Vagina (tissue), 2 donors: ENCODE measurements at regions not wholly inside any gene's neighbourhood (a gene's known extent, or its start where the extent isn't known, plus 50 kb on each side); places are given as distances from the start of the nearest gene placed in this dataset.

Experiments
- DNase-seq, 2 donors: peaks; one replicate each; pipeline ENCODE4 v3.0.0-alpha.2; 2017; ENCODE audit errors: extremely low spot score in 2 of 2
- H3K27ac ChIP-seq: fragments of 200-600 bp; sonication (generic); one replicate; pipeline ENCODE4 v1.5.1; 2019
- H3K27me3 ChIP-seq: fragments of 200-600 bp; sonication (generic); one replicate; pipeline ENCODE4 v1.5.1; 2019
- H3K36me3 ChIP-seq, 2 donors: fragments of 200-600 bp; sonication (generic); one replicate each; pipeline ENCODE4 v1.5.1; 2017 to 2019
- H3K4me1 ChIP-seq: fragments of 200-600 bp; sonication (generic); one replicate; pipeline ENCODE4 v1.5.1; 2019
- H3K4me3 ChIP-seq, 2 donors: fragments of 200-600 bp; sonication (generic); 1 replicate in 1 of 2; 2 replicates in 1 of 2; pipeline ENCODE4 v1.5.1; 2016 to 2019
- H3K9me3 ChIP-seq: fragments of 200-600 bp; sonication (generic); one replicate; pipeline ENCODE4 v1.5.1; 2019
- CTCF ChIP-seq, 3 experiments: fragments of 450-650 bp in 2 of 3; fragments of 200-600 bp in 1 of 3; sonication (generic) in 1 of 3; IDR thresholded peaks; one replicate each; pipeline ENCODE4 v1.5.1; 2017 to 2019; ENCODE audit warnings: antibody characterized with exemption in 3 of 3, mild to moderate bottlenecking in 2 of 3, moderate library complexity in 2 of 3
- POLR2A ChIP-seq, 2 donors: fragments of 450-650 bp; IDR thresholded peaks; one replicate each; pipeline ENCODE4 v1.6.1; 2017; ENCODE audit warnings: antibody characterized with exemption in 2 of 2, mild to moderate bottlenecking in 2 of 2, moderate library complexity in 2 of 2
- POLR2AphosphoS5 ChIP-seq, 2 donors: sonication (generic); formaldehyde crosslinking; IDR thresholded peaks; one replicate each; pipeline ENCODE4 v1.9.0; 2017; ENCODE audit warnings: antibody characterized with exemption in 2 of 2, mild to moderate bottlenecking in 2 of 2, low read depth in 1 of 2; ENCODE audit not compliant: insufficient read depth in 1 of 2
- intact Hi-C: fragments of 100-400 bp; cut with DNase I; formaldehyde crosslinking; loops from one replicate; pipeline ENCODE4 v1.15.1; 2023

- H3K27ac ChIP-seq, result no peak overlapping the region
Observed at GRCh38 chr5:109486200-109486804, 76.5 kb upstream of the PJA2 start.

GRCh38 chr5:109485030-109485429 lies 75.3 kb upstream of the PJA2 start:
- H3K27me3 ChIP-seq, result no peaks in the 10 kb centered on the region
- no peak for DNase-seq
- H3K36me3 ChIP-seq, result no peaks in the 10 kb centered on the region
- intact Hi-C loops, result no loop called here
- H3K4me1 ChIP-seq, result peaks cover 5% of the 10 kb centered on the region
- H3K9me3 ChIP-seq, result no peaks in the 10 kb centered on the region
- no peak overlapping the region for H3K4me3 ChIP-seq
- TF ChIP-seq POLR2AphosphoS5 (IDR thresholded peaks at IDR 0.05; ENCODE audit: insufficient read depth in 1 of 2, low read depth in 1 of 2) (no peak), CTCF (IDR thresholded peaks at IDR 0.05) (no peak), POLR2A (IDR thresholded peaks at IDR 0.05) (no peak)
- H3K27ac ChIP-seq, result no peak overlapping the region

More at GRCh38 chr5:109486200-109486804, 76.5 kb upstream of the PJA2 start:
- no peak overlapping the region for H3K4me3 ChIP-seq
- DNase-seq, result no peak
- peaks cover 5% of the 10 kb centered on the region for H3K4me1 ChIP-seq
- H3K27me3 ChIP-seq, result no peaks in the 10 kb centered on the region
- TF ChIP-seq CTCF (IDR thresholded peaks at IDR 0.05), result no peak
- TF ChIP-seq POLR2A (IDR thresholded peaks at IDR 0.05), result no peak
- no peak for TF ChIP-seq POLR2AphosphoS5 (IDR thresholded peaks at IDR 0.05; ENCODE audit: insufficient read depth in 1 of 2, low read depth in 1 of 2)
- intact Hi-C loops, result no loop called here
- no peaks in the 10 kb centered on the region for H3K36me3 ChIP-seq
- H3K9me3 ChIP-seq, result no peaks in the 10 kb centered on the region

- Histone ChIP-seq H3K27ac (no peak overlapping the region), H3K9me3 (no peaks in the 10 kb centered on the region), H3K27me3 (no peaks in the 10 kb centered on the region), H3K4me3 (no peak overlapping the region), H3K36me3 (no peaks in the 10 kb centered on the region), H3K4me1 (peaks cover 5% of the 10 kb centered on the region)
- TF ChIP-seq CTCF (IDR thresholded peaks at IDR 0.05) (no peak), POLR2A (IDR thresholded peaks at IDR 0.05) (no peak), POLR2AphosphoS5 (IDR thresholded peaks at IDR 0.05; ENCODE audit: insufficient read depth in 1 of 2, low read depth in 1 of 2) (no peak)
- intact Hi-C loops, result no loop called here
- no peak for DNase-seq
Observed at GRCh38 chr5:109484597-109484996, 74.8 kb upstream of the PJA2 start.

GRCh38 chr5:109483395-109483971 lies 73.7 kb upstream of the PJA2 start:
- Histone ChIP-seq H3K4me1 (peaks cover 5% of the 10 kb centered on the region), H3K9me3 (no peaks in the 10 kb centered on the region), H3K27me3 (no peaks in the 10 kb centered on the region), H3K36me3 (no peaks in the 10 kb centered on the region), H3K4me3 (no peak overlapping the region), H3K27ac (no peak overlapping the region)
- TF ChIP-seq CTCF (IDR thresholded peaks at IDR 0.05) (no peak), POLR2A (IDR thresholded peaks at IDR 0.05) (no peak), POLR2AphosphoS5 (IDR thresholded peaks at IDR 0.05; ENCODE audit: insufficient read depth in 1 of 2, low read depth in 1 of 2) (no peak)
- intact Hi-C loops, result no loop called here
- DNase-seq, result no peak

- H3K27ac ChIP-seq, result no peak overlapping the region
- no peak overlapping the region for H3K4me3 ChIP-seq
- no peaks in the 10 kb centered on the region for H3K27me3 ChIP-seq
- no peak for DNase-seq
- no peaks in the 10 kb centered on the region for H3K36me3 ChIP-seq
- intact Hi-C loops, result no loop called here
- peaks cover 5% of the 10 kb centered on the region for H3K4me1 ChIP-seq
- TF ChIP-seq POLR2A (IDR thresholded peaks at IDR 0.05) (no peak), POLR2AphosphoS5 (IDR thresholded peaks at IDR 0.05; ENCODE audit: insufficient read depth in 1 of 2, low read depth in 1 of 2) (no peak), CTCF (IDR thresholded peaks at IDR 0.05) (no peak)
- no peaks in the 10 kb centered on the region for H3K9me3 ChIP-seq
Observed at GRCh38 chr5:109482748-109483147, 73.0 kb upstream of the PJA2 start.
